Stimulated activated naive CD4-positive, alpha-beta T cell treated with Interleukin-2 at 50 U/mL for 16 hours (primary cell): ENCODE measurements at regions not wholly inside any gene's neighbourhood (a gene's known extent, or its start where the extent isn't known, plus 50 kb on each side); places are given as distances from the start of the nearest gene placed in this dataset.
"Not testable (repeated sequence)": the region's sequence is repeated elsewhere in the genome, so short reads cannot be mapped to it uniquely, and the experiment has no call there.

Experiments
- DNase-seq: peaks from one replicate; lab custom pipeline; 2025; lab: John Stamatoyannopoulos, UW

GRCh38 chr3:178304758-178305467, 231.3 kb upstream of the KCNMB2 start:
- no peak for DNase-seq

- no peak for DNase-seq
Measured at GRCh38 chr3:178306432-178307115, 229.7 kb upstream of the KCNMB2 start.

GRCh38 chr3:178308771-178309170, 227.5 kb upstream of the KCNMB2 start:
- no peak for DNase-seq

- DNase-seq, result no peak
Measured at GRCh38 chr3:178310949-178311348, 225.3 kb upstream of the KCNMB2 start.

- DNase-seq, result no peak
Measured at GRCh38 chr3:178313716-178314115, 222.5 kb upstream of the KCNMB2 start.

- no peak for DNase-seq
Measured at GRCh38 chr3:178318340-178318739, 217.9 kb upstream of the KCNMB2 start.

GRCh38 chr3:178318941-178319816, 217.1 kb upstream of the KCNMB2 start:
- DNase-seq, result no peak

GRCh38 chr3:178320456-178321351, 215.5 kb upstream of the KCNMB2 start:
- no peak for DNase-seq

GRCh38 chr3:178324356-178324755, 211.9 kb upstream of the KCNMB2 start:
- DNase-seq, result no peak

- DNase-seq, result no peak
Measured at GRCh38 chr3:178325330-178325729, 210.9 kb upstream of the KCNMB2 start.

- no peak for DNase-seq
Measured at GRCh38 chr3:178329936-178330335, 206.3 kb upstream of the KCNMB2 start.

- no peak for DNase-seq
Measured at GRCh38 chr3:178334239-178334638, 202.0 kb upstream of the KCNMB2 start.

- DNase-seq, result no peak
Measured at GRCh38 chr3:178336336-178336735, 199.9 kb upstream of the KCNMB2 start.

GRCh38 chr3:178340506-178340905, 195.7 kb upstream of the KCNMB2 start:
- no peak for DNase-seq

- DNase-seq, result no peak
Measured at GRCh38 chr3:178341636-178342035, 194.6 kb upstream of the KCNMB2 start.

- DNase-seq, result no peak
Measured at GRCh38 chr3:178342111-178342510, 194.1 kb upstream of the KCNMB2 start.

- DNase-seq, result no peak
Measured at GRCh38 chr3:178343433-178344038, 192.7 kb upstream of the KCNMB2 start.

GRCh38 chr3:178345944-178346343, 190.3 kb upstream of the KCNMB2 start:
- no peak for DNase-seq

- DNase-seq, result not testable (repeated sequence)
Measured at GRCh38 chr3:178348561-178349217, 187.5 kb upstream of the KCNMB2 start.

GRCh38 chr3:178349218-178349596, 187.0 kb upstream of the KCNMB2 start:
- not testable (repeated sequence) for DNase-seq

- DNase-seq, result no peak
Measured at GRCh38 chr3:178350763-178351162, 185.5 kb upstream of the KCNMB2 start.
